HEK293 (cell line): ENCODE measurements at regions not wholly inside any gene's neighbourhood (a gene's known extent, or its start where the extent isn't known, plus 50 kb on each side); places are given as distances from the start of the nearest gene placed in this dataset.

Source experiments
- CTCF ChIA-PET: fragments of 350-600 bp; formaldehyde crosslinking; extraction: SDS; loops from one replicate; lab custom pipeline; 2021; ENCODE audit warnings: antibody characterized with exemption; lab: Yijun Ruan, JAX
- POLR2A ChIA-PET: fragments of 300-600 bp; formaldehyde crosslinking; extraction: SDS; loops from one replicate; lab custom pipeline; 2020; ENCODE audit warnings: antibody characterized with exemption, inconsistent platforms; lab: Yijun Ruan, JAX
- H3K27ac ChIP-seq: fragments of 200-500 bp; sonication (Bioruptor generic); 2 replicates; pipeline ENCODE4 v1.5.1; 2014; ENCODE audit warnings: low read depth, low read length, control low read depth, inconsistent platforms; ENCODE audit errors: extremely low read depth
- H3K36me3 ChIP-seq, 2 experiments: fragments of 200-500 bp in 1 of 2; sonication (Bioruptor generic) in 1 of 2; 1 replicate in 1 of 2; 2 replicates in 1 of 2; pipeline ENCODE4 v1.5.1; 2014 to 2017; ENCODE audit warnings: inconsistent platforms in 2 of 2, low read length in 2 of 2; ENCODE audit not compliant: control insufficient read depth in 2 of 2, insufficient read depth in 1 of 2
- H3K4me1 ChIP-seq: fragments of 200-500 bp; sonication (Bioruptor generic); 2 replicates; pipeline ENCODE4 v1.5.1; 2014; ENCODE audit warnings: mild to moderate bottlenecking, low read length, inconsistent platforms; ENCODE audit not compliant: control insufficient read depth, insufficient read depth
- H3K4me3 ChIP-seq: 2 replicates; pipeline ENCODE4 v1.5.1; 2011; ENCODE audit warnings: low read depth, mild to moderate bottlenecking, control low read depth, low read length, moderate library complexity
- H3K9me3 ChIP-seq: fragments of 200-500 bp; sonication (Bioruptor generic); 2 replicates; pipeline ENCODE4 v1.5.1; 2014; ENCODE audit warnings: low read depth, low read length, inconsistent platforms; ENCODE audit not compliant: control insufficient read depth, insufficient read depth
- FEZF1 ChIP-seq: fragments of 450-650 bp; formaldehyde crosslinking; IDR thresholded peaks from 2 replicates; pipeline ENCODE4 v1.5.1; 2016; ENCODE audit warnings: missing biosample characterization, missing genetic modification characterization
- GLIS1 ChIP-seq: fragments of 450-650 bp; formaldehyde crosslinking; IDR thresholded peaks from 2 replicates; pipeline ENCODE4 v1.5.1; 2016; ENCODE audit warnings: missing biosample characterization, missing genetic modification characterization
- IKZF3 ChIP-seq: fragments of 450-650 bp; IDR thresholded peaks from 2 replicates; pipeline ENCODE4 v1.5.0; 2018; ENCODE audit warnings: missing biosample characterization, mild to moderate bottlenecking, missing genetic modification characterization, moderate library complexity
- KLF7 ChIP-seq: fragments of 450-650 bp; formaldehyde crosslinking; IDR thresholded peaks from 2 replicates; pipeline ENCODE4 v1.5.1; 2016; ENCODE audit warnings: missing biosample characterization, missing genetic modification characterization, borderline replicate concordance
- MYNN ChIP-seq: fragments of 450-650 bp; formaldehyde crosslinking; IDR thresholded peaks from 2 replicates; pipeline ENCODE4 v1.5.1; 2016; ENCODE audit warnings: missing biosample characterization, missing genetic modification characterization, borderline replicate concordance
- REPIN1 ChIP-seq: fragments of 450-650 bp; formaldehyde crosslinking; IDR thresholded peaks from 2 replicates; pipeline ENCODE4 v1.5.1; 2017; ENCODE audit warnings: missing biosample characterization, missing genetic modification characterization, low read depth
- ZNF133 ChIP-seq: fragments of 450-650 bp; formaldehyde crosslinking; IDR thresholded peaks from 2 replicates; pipeline ENCODE4 v1.5.1; 2016; ENCODE audit warnings: missing biosample characterization, missing genetic modification characterization
- ZNF16 ChIP-seq: fragments of 450-650 bp; formaldehyde crosslinking; IDR thresholded peaks from 2 replicates; pipeline ENCODE4 v1.5.1; 2016; ENCODE audit warnings: low read depth, missing biosample characterization, missing genetic modification characterization
- ZNF184 ChIP-seq: fragments of 450-650 bp; IDR thresholded peaks from 2 replicates; pipeline ENCODE4 v1.5.1; 2018; ENCODE audit warnings: missing biosample characterization, mild to moderate bottlenecking, missing genetic modification characterization
- ZNF214 ChIP-seq: fragments of 450-650 bp; formaldehyde crosslinking; IDR thresholded peaks from 2 replicates; pipeline ENCODE4 v1.5.1; 2017; ENCODE audit warnings: missing biosample characterization, mild to moderate bottlenecking, missing genetic modification characterization, borderline replicate concordance
- ZNF221 ChIP-seq: fragments of 450-650 bp; formaldehyde crosslinking; IDR thresholded peaks from 2 replicates; pipeline ENCODE4 v1.5.1; 2017; ENCODE audit warnings: missing biosample characterization, missing genetic modification characterization, borderline replicate concordance
- ZNF366 ChIP-seq: fragments of 450-650 bp; formaldehyde crosslinking; conservative IDR thresholded peaks from 2 replicates; pipeline ENCODE4 v1.5.1; 2016; ENCODE audit warnings: missing biosample characterization, missing genetic modification characterization
- ZNF473 ChIP-seq: fragments of 450-650 bp; formaldehyde crosslinking; IDR thresholded peaks from 2 replicates; pipeline ENCODE4 v1.5.1; 2017; ENCODE audit warnings: missing biosample characterization, missing genetic modification characterization
- ZNF513 ChIP-seq: fragments of 450-650 bp; IDR thresholded peaks from 2 replicates; pipeline ENCODE4 v1.5.1; 2018; ENCODE audit warnings: missing biosample characterization, missing genetic modification characterization
- ZNF529 ChIP-seq: fragments of 450-650 bp; formaldehyde crosslinking; IDR thresholded peaks from 2 replicates; pipeline ENCODE4 v1.5.1; 2017; ENCODE audit warnings: missing genetic modification characterization, missing biosample characterization; ENCODE audit not compliant: insufficient replicate concordance
- ZNF626 ChIP-seq: fragments of 450-650 bp; sonication (Bioruptor Pico); formaldehyde crosslinking; IDR thresholded peaks from 2 replicates; pipeline ENCODE4 v1.5.1; 2018; ENCODE audit warnings: missing biosample characterization, missing genetic modification characterization, inconsistent platforms
- ZNF639 ChIP-seq: fragments of 450-650 bp; formaldehyde crosslinking; IDR thresholded peaks from 2 replicates; pipeline ENCODE4 v1.5.1; 2016; ENCODE audit warnings: missing biosample characterization, missing genetic modification characterization
- ZNF658 ChIP-seq: fragments of 450-650 bp; formaldehyde crosslinking; IDR thresholded peaks from 2 replicates; pipeline ENCODE4; 2016; ENCODE audit warnings: missing biosample characterization, missing genetic modification characterization
- ZNF677 ChIP-seq: fragments of 450-650 bp; IDR thresholded peaks from 2 replicates; pipeline ENCODE4 v1.5.0; 2018; ENCODE audit warnings: missing biosample characterization, mild to moderate bottlenecking, missing genetic modification characterization, moderate library complexity
- ZNF707 ChIP-seq: fragments of 450-650 bp; formaldehyde crosslinking; IDR thresholded peaks from 2 replicates; pipeline ENCODE4 v1.5.1; 2016; ENCODE audit warnings: missing biosample characterization, missing genetic modification characterization
- ZNF768 ChIP-seq: fragments of 450-650 bp; formaldehyde crosslinking; IDR thresholded peaks from 2 replicates; pipeline ENCODE4 v1.5.1; 2018; ENCODE audit warnings: missing biosample characterization, mild to moderate bottlenecking, missing genetic modification characterization
- ZSCAN16 ChIP-seq: fragments of 450-650 bp; formaldehyde crosslinking; IDR thresholded peaks from 2 replicates; pipeline ENCODE4 v1.5.1; 2016; ENCODE audit warnings: missing biosample characterization, missing genetic modification characterization
- ZXDB ChIP-seq: fragments of 450-650 bp; formaldehyde crosslinking; IDR thresholded peaks from 2 replicates; pipeline ENCODE4 v1.5.1; 2016; ENCODE audit warnings: missing biosample characterization, missing genetic modification characterization
- TF ChIP-seq, protein P1 (sequence below): fragments of 450-650 bp; formaldehyde crosslinking; optimal IDR thresholded peaks from 2 replicates; pipeline ENCODE3; 2016; ENCODE audit warnings: missing biosample characterization, mild to moderate bottlenecking, missing genetic modification characterization

- ChIA-PET CTCF (no interaction called here), POLR2A (no interaction called here)
- no peaks in the 10 kb centered on the region for H3K9me3 ChIP-seq
- H3K36me3 ChIP-seq, result no peaks in the 10 kb centered on the region
- TF ChIP-seq ZNF626 (tag by site-specific recombination), result no peak
- no peak for TF ChIP-seq ZNF768 (tag by site-specific recombination)
- no peaks in the 10 kb centered on the region for H3K4me1 ChIP-seq
- no peak overlapping the region for H3K27ac ChIP-seq
- H3K4me3 ChIP-seq, result no peak overlapping the region
Observed at GRCh38 chr11:79980916-79981315, 540.1 kb upstream of the TENM4 start.

DNA sequence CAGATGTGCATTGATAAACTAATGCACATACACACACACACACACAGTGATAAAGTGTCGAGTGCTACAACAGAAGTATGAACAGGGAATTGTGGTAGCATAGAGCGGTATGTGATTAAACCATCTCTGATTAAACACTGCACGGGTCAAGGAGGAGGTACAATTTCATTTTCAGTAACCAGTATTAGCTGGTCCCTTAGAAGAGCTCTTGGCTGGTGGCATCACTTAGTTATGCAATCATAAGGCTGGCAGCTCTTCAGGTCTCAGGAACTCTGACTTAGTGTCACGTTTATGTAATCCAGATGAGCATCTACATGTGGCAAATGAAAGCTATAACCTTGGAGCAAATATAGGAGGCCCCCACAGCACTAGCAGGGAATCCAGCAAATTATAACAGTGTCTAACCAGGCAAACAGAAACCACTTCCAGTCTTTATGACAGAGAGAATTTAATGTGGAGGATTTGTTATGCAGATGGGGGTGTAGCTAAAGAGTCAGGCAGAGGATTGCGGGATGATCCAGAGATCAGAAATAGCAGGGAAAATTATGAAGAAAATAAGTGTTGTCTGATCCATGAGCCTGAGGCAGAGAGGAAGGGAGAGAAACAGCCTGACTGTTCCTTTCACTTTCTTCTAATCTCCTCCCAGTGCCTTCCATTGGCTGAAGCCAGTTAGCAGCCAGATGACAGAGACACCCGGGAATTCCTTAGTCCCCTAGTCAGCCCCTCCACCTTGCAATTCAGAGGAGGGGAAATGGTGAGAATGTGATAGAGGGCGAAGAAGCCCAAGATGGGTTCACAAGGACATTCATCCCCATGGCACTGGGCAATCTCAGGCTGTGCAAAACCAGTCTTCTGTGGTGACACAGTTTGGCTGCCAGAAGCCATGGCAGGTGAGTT is 533.1 kb upstream of the TENM4 start:
- Histone ChIP-seq H3K27ac (no peak overlapping the region), H3K4me1 (no peaks in the 10 kb centered on the region), H3K36me3 (no peaks in the 10 kb centered on the region), H3K9me3 (no peaks in the 10 kb centered on the region), H3K4me3 (no peak overlapping the region)
- CTCF ChIA-PET, result no interaction called here
- TF ChIP-seq FEZF1 (tag by site-specific recombination) (no peak), ZNF16 (tag by site-specific recombination) (no peak), ZNF707 (no peak), ZNF513 (no peak), MYNN (no peak), ZNF214 (tag by site-specific recombination) (no peak), ZNF184 (tag by site-specific recombination) (no peak), ZNF677 (tag by site-specific recombination) (no peak), ZXDB (tag by site-specific recombination) (no peak), ZNF529 (tag by site-specific recombination) (no peak), IKZF3 (tag by site-specific recombination) (no peak)
- TF ChIP-seq, protein P1, sequence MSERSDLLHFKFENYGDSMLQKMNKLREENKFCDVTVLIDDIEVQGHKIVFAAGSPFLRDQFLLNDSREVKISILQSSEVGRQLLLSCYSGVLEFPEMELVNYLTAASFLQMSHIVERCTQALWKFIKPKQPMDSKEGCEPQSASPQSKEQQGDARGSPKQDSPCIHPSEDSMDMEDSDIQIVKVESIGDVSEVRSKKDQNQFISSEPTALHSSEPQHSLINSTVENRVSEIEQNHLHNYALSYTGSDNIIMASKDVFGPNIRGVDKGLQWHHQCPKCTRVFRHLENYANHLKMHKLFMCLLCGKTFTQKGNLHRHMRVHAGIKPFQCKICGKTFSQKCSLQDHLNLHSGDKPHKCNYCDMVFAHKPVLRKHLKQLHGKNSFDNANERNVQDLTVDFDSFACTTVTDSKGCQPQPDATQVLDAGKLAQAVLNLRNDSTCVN (tag by site-specific recombination), result no peak
- POLR2A ChIA-PET, result no interaction called here

DNA sequence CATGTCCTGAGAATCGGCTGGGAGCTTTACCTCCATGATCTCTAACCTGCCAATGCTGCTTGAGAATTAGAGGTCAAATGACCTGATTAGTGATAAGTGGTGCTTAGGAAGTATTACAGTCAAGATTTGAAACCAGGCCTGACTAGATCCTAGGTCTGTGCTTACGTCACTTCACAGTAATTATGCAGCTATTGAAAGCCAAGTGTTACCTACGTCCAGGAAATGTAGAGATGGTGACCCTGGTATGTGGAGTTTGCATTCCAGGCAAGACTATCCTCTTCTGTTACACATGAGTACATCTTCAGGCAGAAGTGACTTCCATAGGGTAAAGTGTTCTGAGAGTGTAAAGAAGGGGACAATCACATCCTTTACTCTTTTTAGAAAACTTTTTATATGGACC is 530.4 kb upstream of the TENM4 start:
- POLR2A ChIA-PET, result no interaction called here
- no peak for TF ChIP-seq ZNF658 (tag by site-specific recombination)
- Histone ChIP-seq H3K36me3 (no peaks in the 10 kb centered on the region), H3K27ac (no peak overlapping the region), H3K9me3 (no peaks in the 10 kb centered on the region), H3K4me1 (no peaks in the 10 kb centered on the region), H3K4me3 (no peak overlapping the region)
- CTCF ChIA-PET, result no interaction called here

GRCh38 chr11:79966592-79966991 is 525.8 kb upstream of the TENM4 start:
- H3K4me3 ChIP-seq, result no peak overlapping the region
- POLR2A ChIA-PET, result no interaction called here
- no peaks in the 10 kb centered on the region for H3K9me3 ChIP-seq
- no peaks in the 10 kb centered on the region for H3K4me1 ChIP-seq
- CTCF ChIA-PET, result interaction anchor here (0.6 kb wide), 1 partner anchor 564 kb away, joined by 8 read pairs; no protein-coding TSS in a partner anchor
- no peaks in the 10 kb centered on the region for H3K36me3 ChIP-seq
- H3K27ac ChIP-seq, result no peak overlapping the region
- no peak for TF ChIP-seq ZSCAN16 (tag by site-specific recombination)
- no peak for TF ChIP-seq ZNF221 (tag by site-specific recombination)
- no peak for TF ChIP-seq KLF7 (tag by site-specific recombination)
- no peak for TF ChIP-seq GLIS1 (tag by site-specific recombination)
- TF ChIP-seq ZNF366, result no peak
- no peak for TF ChIP-seq ZNF133
- TF ChIP-seq ZNF639, result no peak
- no peak for TF ChIP-seq REPIN1 (tag by site-specific recombination)
- no peak for TF ChIP-seq ZNF473 (tag by site-specific recombination)
